Activated CD8-positive, alpha-beta memory T cell treated with anti-CD3 and anti-CD28 coated beads, Interleukin-2, amount 10 ng/mL, durations not matched to agents 7 days and 5 days (primary cell): ENCODE measurements at regions not wholly inside any gene's neighbourhood (a gene's known extent, or its start where the extent isn't known, plus 50 kb on each side); places are given as distances from the start of the nearest gene placed in this dataset.

Experiments
- ATAC-seq: fragments of 150-1000 bp; cut with Tn5 transposase; one replicate; pipeline ENCODE4 v1.10.0; 2021; ENCODE audit warnings: moderate library complexity
- CTCF ChIA-PET: fragments of 350-600 bp; sonication (Branson Sonifier 250); formaldehyde crosslinking; loops from one replicate; lab custom pipeline; 2021; ENCODE audit warnings: antibody characterized with exemption; lab: Charles Lee
- DNase-seq: peaks from one replicate; pipeline ENCODE4 v3.0.0-alpha.2; 2020
- H3K27ac Mint-ChIP-seq: one replicate; pipeline ENCODE4 v1.8.0; 2021; ENCODE audit warnings: mild to moderate bottlenecking, mixed read lengths
- H3K27me3 Mint-ChIP-seq: one replicate; pipeline ENCODE4 v1.8.0; 2021; ENCODE audit warnings: mixed read lengths
- H3K36me3 Mint-ChIP-seq: one replicate; pipeline ENCODE4 v1.8.0; 2021; ENCODE audit warnings: mild to moderate bottlenecking, mixed read lengths
- H3K4me1 Mint-ChIP-seq: one replicate; pipeline ENCODE4 v1.8.0; 2021; ENCODE audit warnings: mixed read lengths
- H3K4me3 Mint-ChIP-seq: one replicate; pipeline ENCODE4 v1.8.0; 2021; ENCODE audit warnings: mild to moderate bottlenecking, moderate library complexity, mixed read lengths
- H3K9me3 Mint-ChIP-seq: one replicate; pipeline ENCODE4 v1.8.0; 2022; ENCODE audit warnings: low read depth, mixed read lengths

GRCh38 chr5:9987101-9987500, 262.6 kb downstream of the ATPSCKMT start:
- DNase-seq (no peak), ATAC-seq (no peak)
- Mint-ChIP-seq H3K9me3 (peaks cover 6% of the 10 kb centered on the region), H3K4me3 (no peak overlapping the region), H3K27me3 (no peaks in the 10 kb centered on the region), H3K27ac (no peak overlapping the region), H3K36me3 (no peaks in the 10 kb centered on the region), H3K4me1 (no peaks in the 10 kb centered on the region)
- CTCF ChIA-PET, result no interaction called here

DNA sequence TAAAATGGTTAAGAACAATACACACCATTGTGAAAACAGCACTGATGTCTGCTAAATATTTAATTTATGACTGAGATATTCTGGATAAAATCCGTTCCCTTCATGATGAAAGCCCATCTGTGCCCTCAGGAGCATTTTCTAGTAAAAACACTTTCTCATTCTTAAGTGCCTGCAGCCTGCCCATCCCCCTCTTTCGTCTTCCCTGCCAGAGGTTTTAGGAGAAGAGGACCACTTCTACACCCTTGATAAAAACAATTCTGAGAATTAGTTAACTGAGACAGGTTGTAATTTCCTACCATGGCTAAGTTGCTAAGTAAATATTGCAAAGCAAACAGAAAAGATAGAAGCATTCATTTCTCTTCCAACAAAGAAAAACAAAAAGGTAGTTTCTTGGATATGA, 272.6 kb downstream of the ATPSCKMT start:
- Mint-ChIP-seq H3K4me1 (no peaks in the 10 kb centered on the region), H3K27me3 (no peaks in the 10 kb centered on the region), H3K27ac (no peak overlapping the region), H3K4me3 (no peak overlapping the region), H3K36me3 (no peaks in the 10 kb centered on the region), H3K9me3 (no peaks in the 10 kb centered on the region)
- ATAC-seq (no peak), DNase-seq (no peak)
- CTCF ChIA-PET, result no interaction called here

- no peaks in the 10 kb centered on the region for H3K4me1 Mint-ChIP-seq
- no peak overlapping the region for H3K4me3 Mint-ChIP-seq
- DNase-seq (no peak), ATAC-seq (no peak)
- CTCF ChIA-PET, result no interaction called here
- H3K27me3 Mint-ChIP-seq, result no peaks in the 10 kb centered on the region
- H3K9me3 Mint-ChIP-seq, result no peaks in the 10 kb centered on the region
- H3K36me3 Mint-ChIP-seq, result no peaks in the 10 kb centered on the region
- H3K27ac Mint-ChIP-seq, result no peak overlapping the region
Observed at GRCh38 chr5:9976621-9977020, 273.1 kb downstream of the ATPSCKMT start.

DNA sequence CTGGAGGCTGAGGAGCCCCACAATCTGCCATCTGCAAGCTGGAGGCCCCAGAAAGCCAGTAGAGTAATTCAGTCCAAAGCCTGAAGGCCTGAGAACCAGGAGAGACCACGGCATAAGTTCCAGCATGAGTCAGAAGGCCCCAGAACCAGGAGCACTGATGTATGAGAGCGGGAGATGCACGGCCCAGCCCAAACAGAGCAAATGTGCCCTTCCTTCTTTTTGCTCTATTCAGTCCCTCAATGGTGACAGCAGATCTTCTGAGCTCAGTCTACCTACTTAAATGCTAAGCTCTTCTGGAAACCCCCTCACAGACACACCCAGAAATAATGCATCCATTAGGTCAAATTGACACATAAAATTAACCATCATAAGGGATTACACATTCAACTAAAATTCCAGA, 277.6 kb downstream of the ATPSCKMT start:
- Mint-ChIP-seq H3K27me3 (no peaks in the 10 kb centered on the region), H3K27ac (no peak overlapping the region), H3K36me3 (no peaks in the 10 kb centered on the region), H3K9me3 (no peaks in the 10 kb centered on the region), H3K4me3 (no peak overlapping the region), H3K4me1 (no peaks in the 10 kb centered on the region)
- CTCF ChIA-PET, result no interaction called here
- DNase-seq, result no peak
- no peak for ATAC-seq

GRCh38 chr5:9971301-9971700, 278.4 kb downstream of the ATPSCKMT start:
- Mint-ChIP-seq H3K36me3 (no peaks in the 10 kb centered on the region), H3K27ac (no peak overlapping the region), H3K4me1 (no peaks in the 10 kb centered on the region), H3K9me3 (no peaks in the 10 kb centered on the region), H3K27me3 (no peaks in the 10 kb centered on the region), H3K4me3 (no peak overlapping the region)
- ATAC-seq (no peak), DNase-seq (no peak)
- CTCF ChIA-PET, result no interaction called here

DNA sequence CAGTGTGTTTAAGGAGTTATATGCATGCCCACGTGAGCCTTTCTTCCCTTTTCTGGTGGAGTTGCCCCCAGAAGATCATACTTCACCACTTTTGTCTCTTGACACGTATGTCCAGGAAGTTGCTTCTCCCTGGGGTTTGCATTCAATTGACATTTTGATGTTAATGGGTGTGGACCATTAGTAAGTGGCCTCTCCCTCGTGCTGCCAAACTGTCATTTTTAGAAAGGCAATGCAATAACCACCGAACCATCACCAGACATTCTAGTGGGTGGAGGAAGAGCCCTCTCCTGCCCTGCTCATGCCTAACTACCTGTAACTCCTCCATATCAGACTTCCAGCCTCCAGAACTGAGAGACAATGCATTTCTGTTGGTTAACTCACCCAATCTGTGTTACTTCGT, 290.8 kb downstream of the ATPSCKMT start:
- no peaks in the 10 kb centered on the region for H3K27me3 Mint-ChIP-seq
- DNase-seq, result no peak
- no peaks in the 10 kb centered on the region for H3K36me3 Mint-ChIP-seq
- no peak overlapping the region for H3K27ac Mint-ChIP-seq
- no peak for ATAC-seq
- peaks cover 3% of the 10 kb centered on the region for H3K9me3 Mint-ChIP-seq
- no peaks in the 10 kb centered on the region for H3K4me1 Mint-ChIP-seq
- CTCF ChIA-PET, result no interaction called here
- H3K4me3 Mint-ChIP-seq, result no peak overlapping the region

- Mint-ChIP-seq H3K27me3 (no peaks in the 10 kb centered on the region), H3K4me1 (no peaks in the 10 kb centered on the region), H3K4me3 (no peak overlapping the region), H3K9me3 (no peaks in the 10 kb centered on the region), H3K36me3 (no peaks in the 10 kb centered on the region), H3K27ac (no peak overlapping the region)
- ATAC-seq (no peak), DNase-seq (no peak)
- CTCF ChIA-PET, result no interaction called here
Observed at GRCh38 chr5:9957214-9957613, 292.5 kb downstream of the ATPSCKMT start.

DNA sequence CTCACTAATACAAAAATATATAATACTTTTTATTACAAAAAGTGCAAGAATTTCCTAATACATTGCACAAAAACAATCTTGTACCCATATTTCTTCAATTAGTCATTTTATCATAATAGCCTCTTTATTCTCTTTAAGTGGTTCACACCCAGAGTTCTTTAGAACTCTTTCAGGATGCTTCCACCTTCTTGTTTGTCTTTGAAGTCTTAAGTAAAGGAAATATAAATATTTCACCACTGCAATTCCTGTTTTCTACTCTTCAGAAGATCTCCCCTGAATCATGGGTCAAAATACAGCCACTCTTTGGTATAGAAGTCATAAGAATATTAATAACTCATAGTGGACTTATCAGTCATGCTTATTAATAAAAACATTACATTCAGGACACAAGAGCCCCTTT, 293.0 kb downstream of the ATPSCKMT start:
- Mint-ChIP-seq H3K9me3 (no peaks in the 10 kb centered on the region), H3K36me3 (no peaks in the 10 kb centered on the region), H3K27me3 (no peaks in the 10 kb centered on the region), H3K27ac (no peak overlapping the region), H3K4me3 (no peak overlapping the region), H3K4me1 (no peaks in the 10 kb centered on the region)
- CTCF ChIA-PET, result no interaction called here
- no peak for DNase-seq
- ATAC-seq, result no peak

- DNase-seq (no peak), ATAC-seq (no peak)
- Mint-ChIP-seq H3K4me1 (no peaks in the 10 kb centered on the region), H3K27ac (no peak overlapping the region), H3K36me3 (no peaks in the 10 kb centered on the region), H3K27me3 (no peaks in the 10 kb centered on the region), H3K4me3 (no peak overlapping the region), H3K9me3 (no peaks in the 10 kb centered on the region)
- CTCF ChIA-PET, result no interaction called here
Observed at GRCh38 chr5:9955586-9955985, 294.1 kb downstream of the ATPSCKMT start.

DNA sequence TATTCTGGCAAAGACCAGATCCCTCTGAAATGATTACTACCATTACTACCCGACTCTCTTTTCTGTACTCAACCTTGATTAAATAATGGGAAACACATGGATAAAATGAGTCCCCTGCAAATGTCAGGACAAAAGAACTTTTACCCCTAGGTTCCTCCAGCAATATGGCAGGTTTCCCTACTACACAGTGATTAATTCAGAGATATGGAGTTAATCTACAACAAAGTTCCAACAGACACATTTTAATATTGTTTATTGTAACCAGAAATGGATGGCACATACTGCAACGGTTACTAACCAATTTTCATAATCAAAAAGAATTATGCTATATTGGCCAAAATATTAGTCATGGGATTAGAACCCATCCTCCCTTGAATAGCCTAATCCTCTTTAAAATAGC, 294.8 kb downstream of the ATPSCKMT start:
- Mint-ChIP-seq H3K27me3 (no peaks in the 10 kb centered on the region), H3K9me3 (no peaks in the 10 kb centered on the region), H3K36me3 (no peaks in the 10 kb centered on the region), H3K27ac (no peak overlapping the region), H3K4me3 (no peak overlapping the region), H3K4me1 (no peaks in the 10 kb centered on the region)
- DNase-seq (no peak), ATAC-seq (no peak)
- CTCF ChIA-PET, result no interaction called here

DNA sequence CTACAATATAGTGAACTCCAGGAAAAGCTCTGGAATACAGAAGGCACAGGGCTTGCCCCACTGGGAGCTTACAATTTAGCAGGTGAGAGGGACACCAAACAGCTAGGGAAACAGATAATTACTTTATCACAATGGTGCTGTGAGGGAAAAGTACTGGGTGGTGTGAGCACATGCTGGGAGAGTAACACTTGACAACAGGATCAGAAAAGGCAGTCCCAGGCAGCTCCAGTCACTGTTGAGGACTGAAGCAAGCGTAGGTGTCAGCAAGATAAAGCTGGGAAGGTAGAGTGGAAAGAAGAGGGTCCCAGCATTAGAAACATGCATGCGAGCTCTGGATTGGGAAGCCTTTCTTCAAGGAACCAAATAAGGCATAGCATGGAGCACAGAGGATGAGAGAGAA, 296.0 kb downstream of the ATPSCKMT start:
- Mint-ChIP-seq H3K27me3 (no peaks in the 10 kb centered on the region), H3K4me3 (no peak overlapping the region), H3K9me3 (no peaks in the 10 kb centered on the region), H3K36me3 (no peaks in the 10 kb centered on the region), H3K27ac (no peak overlapping the region), H3K4me1 (no peaks in the 10 kb centered on the region)
- ATAC-seq (no peak), DNase-seq (no peak)
- CTCF ChIA-PET, result no interaction called here

DNA sequence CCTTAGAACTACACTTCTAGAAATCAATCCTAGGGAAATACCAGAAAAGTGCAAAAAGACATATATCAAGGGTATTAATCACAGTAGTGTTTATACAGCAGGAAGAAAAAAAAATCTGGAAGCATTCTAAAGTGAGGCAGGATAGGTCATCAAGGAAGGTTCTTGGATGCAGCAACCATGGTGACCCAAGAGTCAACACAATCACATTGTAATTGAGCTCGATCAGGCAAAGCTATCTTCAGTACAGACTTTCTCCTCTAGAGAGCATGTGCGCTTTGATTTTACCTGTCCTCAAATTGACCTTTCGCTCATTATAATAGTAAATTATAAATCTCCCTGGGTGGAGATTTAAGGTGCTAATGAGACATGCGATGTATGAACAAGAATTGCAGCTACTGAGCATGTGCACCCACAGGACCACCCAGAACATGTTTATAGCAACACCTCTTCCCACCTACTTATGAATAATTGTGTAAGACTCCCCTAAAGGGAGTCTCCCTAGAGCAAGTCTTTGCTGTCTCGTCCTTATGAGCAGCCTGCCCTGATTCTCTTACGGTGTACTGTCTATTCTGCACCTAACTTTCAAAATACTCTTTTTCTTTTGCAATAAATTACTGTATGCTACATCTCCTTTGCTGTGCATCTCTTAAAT, 297.7 kb downstream of the ATPSCKMT start:
- Mint-ChIP-seq H3K4me3 (no peak overlapping the region), H3K36me3 (no peaks in the 10 kb centered on the region), H3K27me3 (no peaks in the 10 kb centered on the region), H3K27ac (no peak overlapping the region), H3K9me3 (no peaks in the 10 kb centered on the region), H3K4me1 (no peaks in the 10 kb centered on the region)
- DNase-seq, result no peak
- ATAC-seq, result no peak
- CTCF ChIA-PET, result no interaction called here

DNA sequence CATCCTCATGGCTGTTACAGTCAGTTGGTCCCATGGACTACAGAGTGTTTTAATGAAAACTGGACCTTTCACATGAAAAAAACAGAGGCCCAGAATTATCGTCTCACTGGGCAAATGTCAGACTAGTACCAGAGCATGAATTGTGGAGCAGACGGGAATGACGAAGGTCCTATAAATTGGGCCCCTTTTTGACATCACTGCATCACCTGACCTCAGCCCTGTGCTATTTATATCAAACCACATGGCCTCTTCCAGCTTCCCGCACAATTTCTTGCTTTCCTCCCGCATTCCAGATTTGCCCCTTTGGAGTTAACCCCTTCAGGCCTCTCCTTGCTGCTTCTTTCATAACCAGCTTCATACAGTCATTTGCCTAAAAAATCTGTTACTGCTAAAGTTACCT, 301.7 kb downstream of the ATPSCKMT start:
- no peak for ATAC-seq

GRCh38 chr5:9947225-9947714, 302.4 kb downstream of the ATPSCKMT start:
- H3K4me1 Mint-ChIP-seq, result no peaks in the 10 kb centered on the region
- ATAC-seq, result no peak
- H3K27ac Mint-ChIP-seq, result no peak overlapping the region
- H3K9me3 Mint-ChIP-seq, result no peaks in the 10 kb centered on the region
- H3K27me3 Mint-ChIP-seq, result no peaks in the 10 kb centered on the region
- no peaks in the 10 kb centered on the region for H3K36me3 Mint-ChIP-seq
- DNase-seq, result no peak
- CTCF ChIA-PET, result no interaction called here
- no peak overlapping the region for H3K4me3 Mint-ChIP-seq

More for the DNA sequence above, 301.7 kb downstream of the ATPSCKMT start:
- H3K4me3 Mint-ChIP-seq, result no peak overlapping the region
- no peak for DNase-seq
- H3K27me3 Mint-ChIP-seq, result no peaks in the 10 kb centered on the region
- H3K36me3 Mint-ChIP-seq, result no peaks in the 10 kb centered on the region
- no peak overlapping the region for H3K27ac Mint-ChIP-seq
- H3K9me3 Mint-ChIP-seq, result no peaks in the 10 kb centered on the region
- no peaks in the 10 kb centered on the region for H3K4me1 Mint-ChIP-seq
- CTCF ChIA-PET, result no interaction called here

- Mint-ChIP-seq H3K9me3 (peaks cover 6% of the 10 kb centered on the region), H3K36me3 (no peaks in the 10 kb centered on the region), H3K4me3 (no peak overlapping the region), H3K27ac (no peak overlapping the region), H3K27me3 (no peaks in the 10 kb centered on the region), H3K4me1 (no peaks in the 10 kb centered on the region)
- no peak for DNase-seq
- ATAC-seq, result no peak
- CTCF ChIA-PET, result no interaction called here
Observed at GRCh38 chr5:9932770-9933169, 302.6 kb upstream of the TAS2R1 start.
